ENCODE measurements at regions not wholly inside any gene's neighbourhood (a gene's known extent, or its start where the extent isn't known, plus 50 kb on each side); places are given as distances from the start of the nearest gene placed in this dataset.

GRCh38 chr4:35690271-35690670 lies 554.0 kb downstream of the ARAP2 start:
- H3K4me3 ChIP-seq (ENCODE audit: low read depth, low read length), result no peak overlapping the region
- no peak for DNase-seq (ENCODE audit: low read depth)
- no peak for TF ChIP-seq CTCF (conservative IDR thresholded peaks at IDR 0.05; ENCODE audit: low read depth, low read length)

GRCh38 chr4:35695003-35695402 lies 549.3 kb downstream of the ARAP2 start:
- no peak overlapping the region for H3K4me3 ChIP-seq (ENCODE audit: low read depth, low read length)
- TF ChIP-seq CTCF (conservative IDR thresholded peaks at IDR 0.05; ENCODE audit: low read depth, low read length), result no peak
- DNase-seq (ENCODE audit: low read depth), result no peak

GRCh38 chr4:35695421-35695820 lies 548.9 kb downstream of the ARAP2 start:
- TF ChIP-seq CTCF (conservative IDR thresholded peaks at IDR 0.05; ENCODE audit: low read depth, low read length), result no peak
- DNase-seq (ENCODE audit: low read depth), result no peak
- no peak overlapping the region for H3K4me3 ChIP-seq (ENCODE audit: low read depth, low read length)

- H3K4me3 ChIP-seq (ENCODE audit: low read depth, low read length), result no peak overlapping the region
- TF ChIP-seq CTCF (conservative IDR thresholded peaks at IDR 0.05; ENCODE audit: low read depth, low read length), result no peak
- no peak for DNase-seq (ENCODE audit: low read depth)
Measured at GRCh38 chr4:35697210-35697736, 547.0 kb downstream of the ARAP2 start.

- no peak overlapping the region for H3K4me3 ChIP-seq (ENCODE audit: low read depth, low read length)
- no peak for TF ChIP-seq CTCF (conservative IDR thresholded peaks at IDR 0.05; ENCODE audit: low read depth, low read length)
- no peak for DNase-seq (ENCODE audit: low read depth)
Measured at GRCh38 chr4:35700663-35701062, 543.7 kb downstream of the ARAP2 start.

- no peak for DNase-seq (ENCODE audit: low read depth)
- H3K4me3 ChIP-seq (ENCODE audit: low read depth, low read length), result no peak overlapping the region
- TF ChIP-seq CTCF (conservative IDR thresholded peaks at IDR 0.05; ENCODE audit: low read depth, low read length), result no peak
Measured at GRCh38 chr4:35709080-35709479, 535.2 kb downstream of the ARAP2 start.

GRCh38 chr4:35710343-35710742 lies 534.0 kb downstream of the ARAP2 start:
- no peak overlapping the region for H3K4me3 ChIP-seq (ENCODE audit: low read depth, low read length)
- DNase-seq (ENCODE audit: low read depth), result no peak
- no peak for TF ChIP-seq CTCF (conservative IDR thresholded peaks at IDR 0.05; ENCODE audit: low read depth, low read length)
